IMR-90 (cell line): ENCODE measurements at regions not wholly inside any gene's neighbourhood (a gene's known extent, or its start where the extent isn't known, plus 50 kb on each side); places are given as distances from the start of the nearest gene placed in this dataset.

Source experiments
- ATAC-seq: fragments of 200-7000 bp; cut with Tn5 transposase; 2 replicates; pipeline ENCODE4 v1.9.1; 2020; ENCODE audit warnings: low read depth, mild to moderate bottlenecking, moderate library complexity
- BruUV-seq: library from RNA; stranded (reverse); fragments of 400-500 nt; replicated peaks from 2 replicates; lab custom pipeline; 2021; lab: Mats Ljungman, UMichigan
- CTCF ChIA-PET: fragments of 300-600 bp; formaldehyde crosslinking; extraction: SDS; loops from one replicate; lab custom pipeline; 2021; ENCODE audit warnings: antibody characterized with exemption; lab: Yijun Ruan, JAX
- POLR2A ChIA-PET: fragments of 300-600 bp; sonication (Branson Sonifier 250); formaldehyde crosslinking; loops from one replicate; lab custom pipeline; 2022; ENCODE audit warnings: antibody characterized with exemption; ENCODE audit not compliant: unreplicated experiment; lab: Charles Lee
- DNase-seq: peaks from one replicate; pipeline ENCODE4 v3.0.0; 2013
- H2AFZ ChIP-seq: replicated peaks from 2 replicates; pipeline ENCODE3; 2013; ENCODE audit warnings: low read length, mild to moderate bottlenecking; ENCODE audit not compliant: poor library complexity
- H2AK5ac ChIP-seq: 2 replicates; pipeline ENCODE4 v1.6.1; 2013; ENCODE audit warnings: low read depth, low read length, inconsistent platforms
- H2AK9ac ChIP-seq: replicated peaks from 2 replicates; pipeline ENCODE3; 2013; ENCODE audit warnings: mild to moderate bottlenecking, low read depth, low read length, moderate library complexity; ENCODE audit not compliant: poor library complexity
- H2BK120ac ChIP-seq: 2 replicates; pipeline ENCODE4 v1.6.1; 2013; ENCODE audit warnings: low read depth, low read length, inconsistent platforms
- H2BK15ac ChIP-seq: 3 replicates; pipeline ENCODE4 v1.6.1; 2013; ENCODE audit warnings: low read depth, low read length, inconsistent platforms
- H2BK20ac ChIP-seq: 2 replicates; pipeline ENCODE4 v1.6.1; 2013; ENCODE audit warnings: low read depth, mild to moderate bottlenecking, inconsistent platforms, low read length, moderate library complexity
- H2BK5ac ChIP-seq: 2 replicates; pipeline ENCODE4 v1.6.1; 2013; ENCODE audit warnings: mild to moderate bottlenecking, low read depth, low read length, inconsistent platforms; ENCODE audit not compliant: poor library complexity, severe bottlenecking
- H3K14ac ChIP-seq: replicated peaks from 2 replicates; pipeline ENCODE4 v1.6.1; 2013; ENCODE audit warnings: low read depth, low read length, inconsistent platforms
- H3K18ac ChIP-seq: 2 replicates; pipeline ENCODE4 v1.6.1; 2013; ENCODE audit warnings: low read depth, low read length, control low read depth
- H3K23ac ChIP-seq: 2 replicates; pipeline ENCODE4 v1.6.1; 2013; ENCODE audit warnings: low read depth, low read length, inconsistent platforms
- H3K27ac ChIP-seq: 2 replicates; pipeline ENCODE4 v1.5.1; 2013; ENCODE audit warnings: mild to moderate bottlenecking, control low read depth, low read length; ENCODE audit not compliant: insufficient read depth
- H3K27me3 ChIP-seq: 2 replicates; pipeline ENCODE4 v1.6.1; 2013; ENCODE audit warnings: low read length; ENCODE audit not compliant: control insufficient read depth, insufficient read depth
- H3K36me3 ChIP-seq: 2 replicates; pipeline ENCODE4 v1.6.1; 2013; ENCODE audit warnings: low read length, mixed read lengths; ENCODE audit not compliant: control insufficient read depth, insufficient read depth
- H3K4ac ChIP-seq: 2 replicates; pipeline ENCODE4 v1.6.1; 2013; ENCODE audit warnings: low read depth, low read length, inconsistent platforms
- H3K4me1 ChIP-seq: 2 replicates; pipeline ENCODE4 v1.6.1; 2013; ENCODE audit warnings: low read length, mixed read lengths; ENCODE audit not compliant: control insufficient read depth, insufficient read depth
- H3K4me2 ChIP-seq: 2 replicates; pipeline ENCODE4 v1.6.1; 2013; ENCODE audit warnings: low read depth, mild to moderate bottlenecking, control low read depth, low read length, moderate library complexity
- H3K4me3 ChIP-seq: 2 replicates; pipeline ENCODE4 v1.5.1; 2013; ENCODE audit warnings: low read depth, mild to moderate bottlenecking, control low read depth, low read length, moderate library complexity; ENCODE audit not compliant: insufficient read depth
- H3K56ac ChIP-seq: 2 replicates; pipeline ENCODE4 v1.6.1; 2013; ENCODE audit warnings: low read length, inconsistent platforms; ENCODE audit not compliant: insufficient read depth; ENCODE audit errors: extremely low read depth
- H3K79me1 ChIP-seq, 2 experiments: 2 replicates each; pipeline ENCODE4 v1.6.1; 2013; ENCODE audit warnings: low read length in 2 of 2, inconsistent platforms in 1 of 2, low read depth in 1 of 2
- H3K9ac ChIP-seq: 2 replicates; pipeline ENCODE4 v1.6.1; 2013; ENCODE audit warnings: low read depth, low read length, control low read depth
- H3K9me1 ChIP-seq: 2 replicates; pipeline ENCODE4 v1.6.1; 2013; ENCODE audit warnings: low read length, inconsistent platforms; ENCODE audit not compliant: insufficient read depth
- H3K9me3 ChIP-seq: 2 replicates; pipeline ENCODE4 v1.6.1; 2013; ENCODE audit warnings: low read length; ENCODE audit not compliant: control insufficient read depth, insufficient read depth
- H4K20me1 ChIP-seq: 2 replicates; pipeline ENCODE4 v1.6.1; 2013; ENCODE audit warnings: low read length, inconsistent platforms; ENCODE audit not compliant: insufficient read depth
- H4K5ac ChIP-seq: 2 replicates; pipeline ENCODE4 v1.6.1; 2013; ENCODE audit warnings: mild to moderate bottlenecking, low read depth, low read length, control low read depth
- H4K8ac ChIP-seq, 2 experiments: 2 replicates each; pipeline ENCODE4 v1.6.1; 2013; ENCODE audit warnings: low read depth in 2 of 2, low read length in 2 of 2, control low read depth in 1 of 2, inconsistent platforms in 1 of 2
- H4K91ac ChIP-seq: 2 replicates; pipeline ENCODE4 v1.6.1; 2013; ENCODE audit warnings: low read depth, low read length, inconsistent platforms; ENCODE audit not compliant: insufficient read depth
- BHLHE40 ChIP-seq: fragments of 150-350 bp; IDR thresholded peaks from 2 replicates; pipeline ENCODE4 v1.6.1; 2016; ENCODE audit warnings: mild to moderate bottlenecking, low read depth, low read length
- ELK1 ChIP-seq: fragments of 150-350 bp; IDR thresholded peaks from 2 replicates; pipeline ENCODE4 v1.6.1; 2016; ENCODE audit warnings: low read depth, mild to moderate bottlenecking, low read length, moderate library complexity, borderline replicate concordance
- FOS ChIP-seq: fragments of 150-350 bp; IDR thresholded peaks from 2 replicates; pipeline ENCODE4 v1.6.1; 2016; ENCODE audit warnings: low read depth, low read length
- MAZ ChIP-seq: IDR thresholded peaks from 2 replicates; pipeline ENCODE4 v1.6.1; 2012; ENCODE audit warnings: low read depth, mild to moderate bottlenecking, low read length, improper control_type of control experiment, moderate library complexity, borderline replicate concordance
- MXI1 ChIP-seq: IDR thresholded peaks from 2 replicates; pipeline ENCODE4 v1.6.1; 2012; ENCODE audit warnings: low read depth, mild to moderate bottlenecking, low read length, moderate library complexity, borderline replicate concordance
- NFE2L2 ChIP-seq: fragments of 150-350 bp; IDR thresholded peaks from 2 replicates; pipeline ENCODE4 v1.6.1; 2016; ENCODE audit warnings: low read depth, mild to moderate bottlenecking, low read length
- RCOR1 ChIP-seq: IDR thresholded peaks from 2 replicates; pipeline ENCODE4 v1.6.1; 2012; ENCODE audit warnings: mild to moderate bottlenecking, low read length, improper control_type of control experiment; ENCODE audit not compliant: insufficient replicate concordance
- RFX5 ChIP-seq: IDR thresholded peaks from 2 replicates; pipeline ENCODE4 v1.8.0; 2012; ENCODE audit warnings: low read depth, mild to moderate bottlenecking, low read length, moderate library complexity
- SMC3 ChIP-seq: fragments of 150-350 bp; IDR thresholded peaks from 2 replicates; pipeline ENCODE4 v1.6.1; 2016; ENCODE audit warnings: low read depth, mild to moderate bottlenecking, antibody characterized with exemption, low read length, moderate library complexity
- WGBS, 2 experiments: methylation state at CpG; one replicate each; pipeline versions ENCODE4 v1.1.5 to v1.1.7; 2013; ENCODE audit warnings: missing lambda C conversion rate in 2 of 2; ENCODE audit not compliant: insufficient read length in 1 of 2; ENCODE audit errors: extremely low coverage in 2 of 2; 5-methylcytosine and 5-hydroxymethylcytosine counted together
- dilution Hi-C: fragments of 300-500 bp; cut with HindIII; formaldehyde crosslinking; loops from one replicate; pipeline ENCODE4 v1.14.3; 2018; ENCODE audit warnings: low sequenced_read_pairs; ENCODE audit not compliant: unreplicated experiment
- in situ Hi-C: fragments of 300-500 bp; cut with MboI; formaldehyde crosslinking; loops from 3 replicates; pipeline ENCODE4 v1.14.3; 2019; ENCODE audit warnings: low sequenced_read_pairs, inconsistent platforms, mixed read lengths
- intact Hi-C: fragments of 100-400 bp; cut with micrococcal nuclease; formaldehyde crosslinking; loops from 2 replicates; pipeline ENCODE4 v1.10.0; 2022

- H3K27me3 ChIP-seq, result peaks cover 6% of the 10 kb centered on the region; the same call in 1 of the 2 replicates
- TF ChIP-seq MXI1 (no peak), RFX5 (no peak), RCOR1 (no peak), ELK1 (no peak), SMC3 (no peak), FOS (no peak), MAZ (no peak), NFE2L2 (no peak), BHLHE40 (no peak)
- no peak overlapping the region for H2AK5ac ChIP-seq
- no peak overlapping the region for H3K23ac ChIP-seq
- H3K9me3 ChIP-seq, result no peaks in the 10 kb centered on the region
- H4K8ac ChIP-seq, result no peak overlapping the region
- ATAC-seq, result no peak
- in situ Hi-C loops, result no loop called here
- WGBS, 2 experiments, result no CpG with 5 or more reads among the region's 3 CpGs
- no peaks in the 10 kb centered on the region for H3K4me1 ChIP-seq
- BruUV-seq, result no TSS peak
- no peak overlapping the region for H2BK5ac ChIP-seq
- no peak overlapping the region for H4K5ac ChIP-seq
- CTCF ChIA-PET, result no interaction called here
- H3K56ac ChIP-seq, result no peak overlapping the region
- no peak overlapping the region for H3K18ac ChIP-seq
- H2AK9ac ChIP-seq, result no peak overlapping the region
- no peak overlapping the region for H3K4ac ChIP-seq
- H3K9ac ChIP-seq, result no peak overlapping the region
- H2BK120ac ChIP-seq, result no peak overlapping the region
- no peaks in the 10 kb centered on the region for H3K36me3 ChIP-seq
- no peak for DNase-seq
- no peak overlapping the region for H2AFZ ChIP-seq
- no peaks in the 10 kb centered on the region for H3K9me1 ChIP-seq
- H4K91ac ChIP-seq, result no peak overlapping the region
- no peak overlapping the region for H2BK20ac ChIP-seq
- no peaks in the 10 kb centered on the region for H4K20me1 ChIP-seq
- no peaks in the 10 kb centered on the region for H3K79me1 ChIP-seq
- H3K27ac ChIP-seq, result no peak overlapping the region
- no peak overlapping the region for H3K14ac ChIP-seq
- intact Hi-C loops, result loop anchor here (10.0 kb wide), 1 partner anchor 60 kb away; no protein-coding TSS in a partner anchor
- H3K4me3 ChIP-seq, result no peak overlapping the region
- no peak overlapping the region for H3K4me2 ChIP-seq
- dilution Hi-C loops, result no loop called here
- H2BK15ac ChIP-seq, result no peak overlapping the region
- POLR2A ChIA-PET, result no interaction called here
Measured at GRCh38 chr15:60165111-60165510, 161.0 kb downstream of the FOXB1 start.
